ENCODE measurements at regions not wholly inside any gene's neighbourhood (a gene's known extent, or its start where the extent isn't known, plus 50 kb on each side); places are given as distances from the start of the nearest gene placed in this dataset.
"Not testable (repeated sequence)": the region's sequence is repeated elsewhere in the genome, so short reads cannot be mapped to it uniquely, and the experiment has no call there.

DNA sequence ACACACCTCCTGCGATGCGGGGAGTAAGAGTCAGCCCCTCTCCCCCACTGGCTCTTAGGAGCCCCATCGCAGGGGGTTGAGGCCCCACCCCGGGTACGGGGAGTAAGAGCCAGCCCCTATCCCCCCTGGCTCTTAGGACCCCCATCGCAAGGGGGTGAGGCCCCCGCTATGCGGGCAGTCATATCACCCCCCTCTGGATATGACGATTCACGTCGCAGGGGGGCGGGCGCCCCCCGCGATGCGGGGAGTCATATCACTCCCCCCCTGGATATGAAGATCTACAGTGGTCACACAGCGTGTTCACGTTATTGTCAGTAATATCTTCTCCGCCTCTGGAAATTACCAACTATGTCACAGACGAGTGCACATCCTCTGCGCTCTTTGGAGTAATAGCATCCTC lies 61.1 kb downstream of the DEFB131A start:
- DNase-seq = not testable (repeated sequence)

DNA sequence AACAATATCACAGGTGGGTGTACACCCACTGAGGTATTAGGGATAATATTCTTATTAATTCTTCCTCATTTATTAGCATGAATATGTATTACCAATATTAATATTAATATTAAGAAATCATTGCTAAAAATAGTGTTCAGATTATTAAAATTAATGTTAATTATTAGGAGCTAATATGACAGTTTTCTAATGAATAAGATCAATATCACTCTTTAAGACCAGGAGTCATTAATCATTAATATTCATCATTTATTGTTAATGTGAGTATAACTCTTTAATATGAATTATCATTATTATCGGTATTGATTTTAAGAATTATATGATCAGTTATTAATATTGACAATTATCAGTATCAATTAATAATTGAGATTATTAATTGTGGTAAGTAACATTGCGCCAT lies 62.5 kb downstream of the DEFB131A start:
- not testable (repeated sequence) for DNase-seq

DNA sequence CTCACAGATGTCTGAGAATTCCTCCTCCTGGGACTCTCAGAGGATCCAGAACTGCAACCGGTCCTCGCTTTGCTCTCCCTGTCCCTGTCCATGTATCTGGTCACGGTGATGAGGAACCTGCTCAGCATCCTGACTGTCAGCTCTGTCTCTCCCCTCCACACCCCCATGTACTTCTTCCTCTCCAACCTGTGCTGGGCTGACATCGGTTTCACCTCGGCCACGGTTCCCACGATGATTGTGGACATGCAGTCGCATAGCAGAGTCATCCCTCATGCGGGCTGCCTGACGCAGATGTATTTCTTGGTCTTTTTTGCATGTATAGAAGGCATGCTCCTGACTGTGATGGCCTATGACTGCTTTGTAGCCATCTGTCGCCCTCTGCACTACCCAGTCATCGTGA lies 68.7 kb downstream of the DEFB131A start:
- DNase-seq = not testable (repeated sequence)

DNA sequence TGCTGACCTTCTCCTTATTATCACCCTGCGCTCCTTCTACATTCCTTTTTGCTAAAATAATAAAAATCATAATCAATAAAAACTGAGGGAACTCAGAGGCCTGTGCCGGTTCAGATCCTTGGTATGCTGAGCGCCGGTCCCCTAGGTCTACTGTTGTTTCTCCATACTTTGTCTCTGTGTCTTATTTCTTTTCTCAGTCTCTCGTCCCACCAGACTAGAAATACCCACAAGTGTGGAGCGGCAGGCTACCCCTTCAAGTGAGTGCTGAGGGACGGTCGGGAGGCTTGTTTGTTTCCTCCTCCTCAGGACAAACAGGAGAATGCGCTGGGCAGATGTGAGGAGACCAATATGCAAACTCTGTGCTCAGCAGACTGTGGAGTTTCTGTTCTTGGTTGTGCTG lies 75.4 kb downstream of the DEFB131A start:
- not testable (repeated sequence) for DNase-seq

DNA sequence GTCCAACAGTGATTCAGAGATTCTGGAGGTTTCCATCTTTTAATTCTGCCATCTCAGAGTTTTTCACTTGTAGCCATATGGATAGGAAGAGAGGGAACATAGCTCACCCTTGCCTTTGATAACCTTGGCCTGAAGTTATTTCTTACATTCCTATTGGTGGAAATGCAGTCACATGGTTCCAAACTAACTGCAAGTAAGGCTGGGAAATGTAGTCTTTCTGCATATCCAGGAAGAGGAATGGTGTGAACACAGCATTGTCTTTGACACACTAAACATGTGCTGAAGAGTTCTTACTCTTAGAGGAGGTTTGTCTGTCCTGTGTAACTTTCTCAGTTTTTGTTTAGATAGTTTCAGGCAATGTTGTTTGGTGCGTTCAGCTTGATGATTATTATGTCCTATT lies 78.7 kb downstream of the DEFB131A start:
- not testable (repeated sequence) for DNase-seq

DNA sequence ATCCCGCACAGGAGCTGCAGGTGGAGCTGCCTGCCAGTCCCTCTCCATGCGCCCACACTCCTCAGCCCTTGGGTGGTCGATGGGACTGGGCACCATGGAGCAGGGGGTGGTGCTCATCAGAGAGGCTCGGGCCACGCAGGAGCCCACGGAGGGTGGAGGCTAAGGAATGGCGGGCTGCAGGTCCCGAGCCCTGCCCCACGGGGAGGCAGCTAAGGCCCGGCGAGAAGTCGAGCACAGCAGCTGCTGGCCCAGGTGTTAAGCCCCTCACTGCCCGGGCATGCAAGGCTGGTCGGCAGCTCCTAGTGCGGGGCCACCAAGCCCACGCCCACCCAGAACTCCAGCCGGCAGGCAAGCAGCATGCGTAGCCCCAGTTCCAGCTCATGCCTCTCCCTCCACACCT lies 80.2 kb downstream of the DEFB131A start:
- DNase-seq = not testable (repeated sequence)

DNA sequence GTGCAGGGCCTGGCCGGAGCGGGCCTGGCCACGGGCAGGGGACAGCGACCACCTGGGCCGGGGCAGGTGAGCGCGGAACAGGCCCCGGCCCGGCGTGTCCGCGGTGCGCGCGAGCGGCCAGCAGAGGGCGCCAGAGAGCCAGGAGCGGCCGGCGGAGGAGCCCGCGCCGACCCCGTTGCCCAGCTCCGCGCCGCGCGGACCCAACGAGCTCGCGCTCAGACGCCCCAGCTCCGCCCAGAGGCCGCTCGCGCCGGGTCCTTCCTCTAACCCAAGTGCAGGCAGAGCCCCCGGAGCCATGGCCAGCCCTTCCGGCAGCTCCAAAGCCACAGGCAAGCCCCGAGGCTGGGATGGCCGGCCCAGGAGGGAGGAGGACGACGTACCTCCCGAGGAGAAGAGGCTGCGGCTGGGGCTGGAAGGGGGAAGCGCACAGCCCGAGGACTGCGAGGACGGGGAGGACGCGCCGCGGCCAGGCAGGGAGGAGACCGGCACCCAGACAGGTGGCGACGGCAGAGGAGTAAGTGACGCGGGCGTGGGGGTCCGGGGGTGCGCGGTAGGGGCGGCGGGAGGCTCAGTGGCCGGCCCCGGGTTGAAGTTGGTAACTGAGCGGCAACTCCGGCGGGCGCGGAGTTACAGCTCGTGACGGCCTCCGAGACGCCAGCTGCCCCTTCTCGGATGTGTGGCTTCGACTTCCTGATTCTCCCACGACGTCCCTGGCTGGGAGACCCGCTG lies 88.1 kb downstream of the DEFB131A start:
- peak; percentile 55 for DNase-seq

DNA sequence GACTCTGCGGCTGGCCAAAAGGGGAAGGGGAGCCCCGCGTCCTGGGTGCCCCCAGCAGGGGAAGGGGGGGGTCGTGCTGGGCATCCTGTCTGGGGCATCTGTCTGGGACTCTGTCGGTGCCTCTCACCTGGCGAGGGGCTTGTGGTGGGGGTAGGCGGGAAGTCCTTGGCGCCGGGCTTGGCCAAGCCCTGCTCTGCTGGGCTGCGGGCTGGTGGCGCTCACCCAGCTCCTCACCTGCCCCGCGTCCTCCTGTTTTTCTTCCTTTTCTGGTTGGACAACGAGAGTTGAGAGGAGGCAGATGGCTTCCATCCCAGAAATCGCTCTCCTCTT lies 88.6 kb downstream of the DEFB131A start:
- peak; percentile 6 for DNase-seq

DNA sequence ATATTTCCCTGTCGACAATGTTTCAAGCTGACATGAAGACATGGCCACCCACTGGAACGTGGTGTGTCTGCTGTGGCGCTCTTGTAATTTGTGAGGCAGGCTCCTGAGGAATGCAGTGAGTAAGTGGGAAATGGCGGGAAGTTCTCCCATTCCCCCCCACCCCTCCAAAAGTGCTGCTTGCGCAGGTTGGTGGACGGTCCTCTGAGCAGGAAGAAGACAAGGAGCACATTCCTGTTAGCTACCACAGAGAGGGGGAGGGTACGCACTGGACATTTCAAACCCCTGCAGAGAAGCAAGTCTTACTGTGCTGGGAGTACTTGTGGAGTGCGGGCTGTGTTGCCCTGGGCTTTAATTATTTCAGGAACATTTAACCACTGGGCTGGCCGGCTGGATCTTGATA lies 92.9 kb downstream of the DEFB131A start:
- not testable (repeated sequence) for DNase-seq

DNA sequence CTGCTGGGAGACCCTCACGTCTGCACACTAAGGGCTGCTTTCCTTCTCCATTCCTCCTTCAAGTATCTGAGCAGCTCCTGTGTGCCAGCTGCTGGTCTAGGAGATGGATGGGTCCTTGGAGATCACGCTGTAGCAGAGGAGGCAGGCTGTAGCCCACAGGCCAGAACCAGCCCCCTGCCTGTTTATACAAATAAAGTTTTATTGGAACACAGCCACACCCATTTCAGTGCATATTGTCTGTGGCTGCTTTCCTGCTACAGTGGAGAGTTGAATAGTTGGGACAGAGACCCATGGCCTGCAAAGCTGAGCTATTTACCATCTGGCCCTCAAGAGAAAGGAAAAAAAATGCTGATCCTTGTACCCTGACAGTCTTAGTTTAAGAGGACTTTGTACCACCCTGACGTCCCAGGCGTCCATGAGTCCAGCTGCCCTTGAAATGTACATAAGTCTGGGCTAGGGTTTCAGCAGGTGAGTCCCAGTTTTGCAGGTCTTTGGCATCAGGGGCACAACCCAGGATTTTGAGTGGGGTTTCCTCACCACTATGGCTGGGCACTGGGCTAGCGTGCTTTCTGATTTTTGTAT lies 95.8 kb downstream of the DEFB131A start:
- DNase-seq = not testable (repeated sequence)

DNA sequence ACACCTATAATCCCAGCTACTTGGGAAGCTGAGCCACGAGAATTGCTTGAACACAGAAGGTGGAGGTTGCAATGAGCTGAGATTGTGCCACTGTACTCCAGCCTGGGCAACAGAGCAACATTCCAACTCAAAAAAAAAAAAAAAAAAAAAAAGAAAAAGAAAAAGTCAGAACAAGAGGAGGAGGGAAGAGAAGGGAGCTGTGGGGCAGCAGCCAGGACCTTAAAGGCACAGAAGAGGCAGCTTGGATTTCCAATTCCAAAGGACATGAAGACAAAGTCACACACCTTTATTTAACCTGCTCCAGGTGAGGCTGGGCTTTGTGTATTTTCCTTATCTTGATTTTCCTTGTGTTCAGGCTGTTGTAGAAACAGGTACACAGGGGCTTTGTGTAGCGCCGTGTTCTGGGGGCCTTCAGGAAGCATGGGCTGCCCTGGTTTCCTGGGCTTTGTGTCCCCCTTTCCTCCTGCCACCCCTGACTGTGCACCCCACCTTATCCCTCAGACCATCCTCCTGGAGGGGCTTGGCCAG lies 97.2 kb downstream of the DEFB131A start:
- DNase-seq = not testable (repeated sequence)

DNA sequence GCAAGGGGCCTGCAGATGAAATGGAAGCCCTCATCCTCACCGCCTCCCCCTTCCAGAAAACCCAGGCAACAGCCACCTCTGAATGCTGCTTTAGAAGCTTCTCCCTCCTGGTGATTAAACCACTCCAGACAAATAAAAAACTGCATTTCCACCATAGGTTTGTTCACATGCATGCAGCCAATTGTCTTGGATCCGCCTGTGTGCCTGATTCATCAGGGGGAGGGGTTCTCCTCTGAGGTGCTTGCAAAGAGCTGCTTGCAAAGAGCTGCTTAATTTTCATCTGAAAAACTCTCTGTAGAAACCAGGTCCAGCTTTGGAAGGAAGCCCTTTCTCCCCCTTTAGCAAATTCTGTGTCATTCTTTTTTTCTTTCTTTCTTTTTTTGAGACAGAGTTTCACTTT lies 100.6 kb downstream of the DEFB131A start:
- not testable (repeated sequence) for DNase-seq

DNA sequence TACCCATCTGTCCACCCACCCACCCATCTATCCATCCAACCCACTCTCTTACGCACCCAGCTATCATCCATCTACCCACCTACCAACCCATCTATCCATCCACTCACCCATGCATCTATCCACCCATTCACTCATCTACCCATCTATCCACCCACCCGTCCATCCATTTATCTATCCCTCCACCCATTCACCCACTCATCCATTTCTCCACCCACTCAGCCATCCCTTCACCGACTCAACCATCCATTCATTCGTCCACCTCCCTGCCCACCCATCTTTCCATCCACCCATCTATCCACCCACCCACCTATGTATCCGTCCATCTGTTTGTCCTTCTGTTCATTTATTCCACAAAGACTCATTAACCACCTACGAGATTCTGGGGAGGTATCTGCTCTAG lies 103.3 kb downstream of the DEFB131A start:
- not testable (repeated sequence) for DNase-seq

DNA sequence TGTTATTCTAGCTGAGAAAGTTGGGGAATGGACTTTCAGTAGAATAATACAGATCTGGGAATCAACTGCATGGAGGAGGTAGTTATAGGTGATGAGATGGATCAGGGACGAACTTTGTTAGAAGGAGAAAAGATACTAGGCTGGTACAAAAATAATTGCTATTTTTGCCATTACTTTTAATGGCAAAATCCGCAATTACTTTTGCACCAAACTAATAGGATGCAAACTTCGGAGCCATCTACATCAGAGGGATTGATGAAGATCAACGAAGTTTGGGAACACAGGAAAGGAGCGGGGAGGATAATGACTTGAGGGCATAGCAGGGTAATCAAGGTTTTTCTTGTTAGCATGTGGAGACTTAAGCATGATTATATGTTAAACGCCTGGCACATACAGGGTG lies 111.9 kb downstream of the DEFB131A start:
- not testable (repeated sequence) for DNase-seq

DNA sequence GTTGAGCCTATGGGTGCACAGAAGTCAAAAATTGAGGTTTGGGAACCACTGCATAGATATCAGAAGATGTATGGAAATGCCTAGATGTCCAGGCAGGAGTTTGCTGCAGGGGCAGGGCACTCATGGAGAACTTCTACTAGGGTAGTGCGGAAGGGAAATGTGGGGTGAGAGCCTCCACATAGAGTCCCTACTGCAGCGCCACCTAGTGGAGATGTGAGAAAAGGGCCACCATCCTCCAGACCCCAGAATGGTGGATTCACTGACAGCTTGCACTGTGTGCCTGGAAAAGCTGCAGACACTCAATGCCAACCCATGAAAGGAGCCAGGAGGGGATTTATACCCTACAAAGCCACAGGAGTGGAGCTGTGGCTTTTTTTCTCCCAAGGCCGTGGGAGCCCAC lies 133.7 kb downstream of the DEFB131A start:
- DNase-seq = not testable (repeated sequence)

DNA sequence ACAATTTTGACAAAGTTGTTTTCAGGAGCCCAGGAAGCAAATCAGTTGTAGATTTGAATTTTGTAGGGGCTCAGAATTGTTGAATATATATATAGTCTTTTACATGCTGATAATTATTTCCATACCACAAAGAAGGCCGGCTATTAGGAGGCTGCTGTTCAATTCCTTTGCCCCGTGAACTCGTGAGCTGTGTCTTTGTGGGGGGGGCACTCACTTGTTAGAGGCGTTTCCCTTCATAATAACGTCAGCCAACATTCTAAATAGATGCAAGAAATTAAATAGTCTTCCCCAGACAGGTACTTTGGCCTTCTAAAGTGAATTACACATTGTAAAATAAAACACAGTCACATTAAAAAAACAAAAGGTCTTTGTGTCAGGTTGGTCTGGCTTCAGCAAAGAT lies 138.7 kb downstream of the DEFB131A start:
- not testable (repeated sequence) for DNase-seq

DNA sequence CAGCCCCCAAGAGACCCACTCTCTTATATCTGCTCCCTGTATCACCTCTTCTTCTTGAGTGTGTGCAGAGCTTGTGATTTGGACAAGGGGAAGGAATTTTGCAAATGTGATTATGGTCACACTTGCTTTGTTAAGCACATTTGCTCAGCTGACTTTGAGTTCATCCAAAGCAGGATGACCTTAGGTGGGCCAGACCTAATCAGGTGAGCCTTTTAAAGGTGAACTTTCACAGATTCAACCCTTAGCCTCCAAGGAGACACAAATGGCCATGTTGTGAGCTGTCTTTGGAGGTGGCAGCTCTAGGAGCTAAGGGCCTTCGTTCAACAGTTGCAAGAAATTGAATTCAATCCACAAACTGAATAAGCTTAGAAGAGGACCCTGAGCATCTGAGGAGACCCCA lies 147.8 kb downstream of the DEFB131A start:
- no peak for DNase-seq

DNA sequence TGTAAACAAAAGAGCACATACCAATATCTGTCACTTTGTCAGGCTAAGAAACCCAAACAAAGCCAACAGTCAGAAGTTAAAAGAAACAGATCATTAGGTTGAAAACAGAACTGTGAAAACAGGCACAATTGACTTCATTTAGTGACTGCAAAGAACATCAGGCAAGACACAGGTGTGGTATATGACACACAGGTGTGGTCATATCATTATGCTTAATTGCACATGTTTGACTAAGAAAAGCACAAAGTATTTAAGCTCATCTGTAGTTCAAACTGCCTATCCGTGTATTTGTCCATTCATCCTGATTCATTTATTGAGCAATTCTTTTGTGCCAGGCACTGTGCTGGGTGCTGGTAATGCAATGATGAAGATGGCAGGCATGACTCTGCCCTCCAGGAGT lies 150.7 kb downstream of the DEFB131A start:
- DNase-seq = no peak

DNA sequence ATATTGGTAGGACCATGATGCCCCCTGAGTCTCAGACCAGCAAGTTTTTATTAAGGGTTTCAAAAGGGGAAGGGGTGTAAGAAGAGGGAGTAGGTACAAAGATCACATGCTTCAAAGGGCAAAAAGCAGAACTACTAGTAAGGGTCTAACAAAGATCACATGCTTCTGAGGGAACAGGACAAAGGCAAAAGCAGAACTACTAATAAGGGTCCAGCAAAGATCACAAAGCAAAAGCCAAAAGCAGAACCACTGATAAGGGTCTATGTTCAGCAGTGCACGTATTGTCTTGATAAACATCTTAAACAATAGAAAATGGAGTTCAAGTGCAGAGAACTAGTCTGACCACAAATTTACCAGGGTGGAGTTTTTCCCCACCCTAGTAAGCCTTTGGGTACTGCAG lies 151.3 kb downstream of the DEFB131A start:
- not testable (repeated sequence) for DNase-seq

DNA sequence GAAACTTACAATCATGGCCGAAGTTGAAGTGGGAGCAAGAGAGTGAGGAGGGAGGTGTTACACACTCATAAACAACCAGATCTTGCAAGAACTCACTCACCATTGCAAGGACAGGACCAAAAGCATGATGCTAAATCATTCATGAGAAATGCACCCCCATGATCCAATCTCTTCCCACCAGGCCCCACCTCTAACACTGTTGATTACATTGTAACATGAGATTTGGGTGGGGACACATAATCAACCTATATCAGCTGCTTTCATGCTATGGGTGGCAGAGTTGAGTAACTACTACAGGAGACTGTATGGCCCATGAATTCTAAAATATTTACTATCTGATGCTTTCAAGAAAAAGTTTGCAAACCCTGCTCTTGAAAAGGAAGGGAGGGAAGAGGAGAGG lies 155.1 kb downstream of the DEFB131A start:
- DNase-seq = no peak

DNA sequence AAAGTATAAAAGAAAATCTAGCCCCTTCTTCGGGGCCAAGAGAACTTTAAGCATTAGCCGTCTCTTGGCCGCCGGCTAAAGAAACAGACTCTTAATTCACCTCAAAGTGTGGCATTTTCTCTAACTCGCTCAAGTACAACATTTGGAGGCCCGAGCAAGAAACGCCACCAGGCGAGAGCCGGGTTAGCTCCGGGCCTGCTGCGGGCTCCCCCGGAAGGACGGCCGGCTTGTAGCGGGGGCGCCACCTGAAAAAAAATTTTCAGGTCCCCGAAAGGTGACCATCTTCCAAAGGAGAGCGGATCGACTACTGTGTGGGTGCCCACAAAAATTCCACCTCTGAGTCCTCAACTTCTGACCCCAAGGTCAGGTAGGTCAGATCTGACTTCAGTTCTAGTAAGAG lies 156.0 kb downstream of the DEFB131A start:
- DNase-seq = no peak

DNA sequence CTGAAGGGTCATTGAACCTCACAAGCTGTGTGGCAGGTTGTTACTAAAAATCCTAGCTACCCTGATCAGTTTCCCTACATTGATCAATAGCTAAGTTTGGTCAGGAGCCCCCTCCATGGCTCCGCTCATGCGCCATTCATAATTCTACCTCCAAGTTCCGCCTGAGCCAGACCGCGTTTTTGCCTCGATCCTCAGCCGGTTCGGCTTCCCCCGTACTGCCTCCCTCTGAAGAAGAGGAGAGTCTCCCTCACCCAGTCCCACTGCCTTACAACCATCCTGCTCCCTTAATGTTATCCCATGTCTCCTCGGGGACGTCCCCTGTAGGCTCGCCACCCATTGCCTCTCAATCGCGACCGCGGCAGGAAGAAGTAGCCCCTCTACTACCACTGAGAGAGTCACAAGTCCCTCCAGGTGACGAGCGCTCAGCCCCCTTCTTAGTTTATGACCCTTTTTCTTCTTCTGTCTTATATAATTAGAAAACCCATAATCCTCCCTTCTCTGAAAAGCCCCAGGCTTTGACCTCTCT lies 158.2 kb downstream of the DEFB131A start:
- DNase-seq = no peak

DNA sequence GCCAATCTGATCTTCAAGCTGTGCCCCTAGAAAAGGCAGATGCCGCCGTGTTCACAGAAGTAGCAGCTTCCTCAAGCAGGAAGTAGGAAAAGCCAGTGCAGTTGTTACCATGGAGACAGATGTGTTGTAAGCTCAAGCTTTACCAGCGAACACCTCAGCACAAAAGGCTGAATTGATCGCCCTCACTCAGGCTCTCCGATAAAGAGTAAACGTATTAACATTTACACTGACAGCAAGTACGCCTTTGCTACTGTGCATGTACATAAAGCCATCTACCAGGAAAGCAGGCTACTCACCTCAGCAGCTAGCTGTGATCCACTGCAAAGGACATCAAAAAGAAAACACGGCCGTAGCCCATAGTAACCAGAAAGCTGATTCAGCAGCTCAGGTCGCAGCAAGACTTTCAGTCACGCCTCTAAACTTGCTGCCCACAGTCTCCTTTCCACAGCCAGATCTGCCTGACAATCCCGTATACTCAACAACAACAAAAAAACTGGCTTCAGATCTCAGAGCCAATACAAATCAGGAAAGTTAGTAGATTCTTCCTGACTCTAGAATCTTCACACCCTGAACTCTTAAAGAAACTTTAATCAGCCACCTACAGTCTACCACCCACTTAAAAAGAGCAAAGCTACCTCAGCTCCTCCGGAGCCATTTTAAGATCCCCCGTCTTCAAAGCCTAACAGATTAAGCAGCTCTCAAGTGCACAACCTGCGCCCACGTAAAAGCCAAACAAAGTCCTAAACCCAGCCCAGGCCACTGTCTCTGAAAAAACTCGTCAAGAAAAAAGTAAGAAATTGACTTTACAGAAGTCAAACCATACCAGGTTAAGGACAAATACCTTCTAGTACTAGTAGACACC lies 160.0 kb downstream of the DEFB131A start:
- not testable (repeated sequence) for DNase-seq

DNA sequence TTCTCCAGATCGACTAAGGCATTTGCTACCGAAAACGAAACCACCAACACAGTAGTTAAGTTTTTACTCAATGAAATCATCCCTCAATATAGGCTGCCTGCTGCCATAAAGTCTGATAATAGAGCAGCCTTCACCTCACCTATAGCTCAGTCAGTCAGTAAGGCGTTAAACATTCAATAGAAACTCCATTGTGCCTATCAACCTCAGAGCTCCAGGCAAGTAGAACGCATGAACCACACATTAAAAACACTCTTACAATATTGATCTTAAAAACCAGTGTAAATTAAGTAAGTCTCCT lies 160.6 kb downstream of the DEFB131A start:
- not testable (repeated sequence) for DNase-seq
